GM13976 (cell line): ENCODE measurements at regions not wholly inside any gene's neighbourhood (a gene's known extent, or its start where the extent isn't known, plus 50 kb on each side); places are given as distances from the start of the nearest gene placed in this dataset.

Source experiments
- DNase-seq: peaks from one replicate; pipeline ENCODE4 v3.0.0; 2012; ENCODE audit warnings: low spot score
- in situ Hi-C: fragments of 300-500 bp; cut with MboI; formaldehyde crosslinking; loops from one replicate; pipeline ENCODE4 v1.12.0; 2022; ENCODE audit warnings: low sequenced_read_pairs, mixed read lengths, inconsistent platforms; ENCODE audit not compliant: unreplicated experiment
- TF ChIP-seq, protein P1 (sequence below): IDR thresholded peaks from 2 replicates; pipeline ENCODE4 v1.5.1; 2012; ENCODE audit warnings: borderline replicate concordance, mild to moderate bottlenecking; ENCODE audit not compliant: insufficient read depth; ENCODE audit errors: extremely low read depth, missing control alignments, control extremely low read depth

GRCh38 chr6:115773741-115774140, 286.9 kb downstream of the FRK start:
- TF ChIP-seq, protein P1, sequence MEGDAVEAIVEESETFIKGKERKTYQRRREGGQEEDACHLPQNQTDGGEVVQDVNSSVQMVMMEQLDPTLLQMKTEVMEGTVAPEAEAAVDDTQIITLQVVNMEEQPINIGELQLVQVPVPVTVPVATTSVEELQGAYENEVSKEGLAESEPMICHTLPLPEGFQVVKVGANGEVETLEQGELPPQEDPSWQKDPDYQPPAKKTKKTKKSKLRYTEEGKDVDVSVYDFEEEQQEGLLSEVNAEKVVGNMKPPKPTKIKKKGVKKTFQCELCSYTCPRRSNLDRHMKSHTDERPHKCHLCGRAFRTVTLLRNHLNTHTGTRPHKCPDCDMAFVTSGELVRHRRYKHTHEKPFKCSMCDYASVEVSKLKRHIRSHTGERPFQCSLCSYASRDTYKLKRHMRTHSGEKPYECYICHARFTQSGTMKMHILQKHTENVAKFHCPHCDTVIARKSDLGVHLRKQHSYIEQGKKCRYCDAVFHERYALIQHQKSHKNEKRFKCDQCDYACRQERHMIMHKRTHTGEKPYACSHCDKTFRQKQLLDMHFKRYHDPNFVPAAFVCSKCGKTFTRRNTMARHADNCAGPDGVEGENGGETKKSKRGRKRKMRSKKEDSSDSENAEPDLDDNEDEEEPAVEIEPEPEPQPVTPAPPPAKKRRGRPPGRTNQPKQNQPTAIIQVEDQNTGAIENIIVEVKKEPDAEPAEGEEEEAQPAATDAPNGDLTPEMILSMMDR: no peak
- in situ Hi-C loops: no loop called here
- DNase-seq: no peak

GRCh38 chr6:115770851-115771250, 289.8 kb downstream of the FRK start:
- no peak for DNase-seq
- TF ChIP-seq, protein P1: no peak
- in situ Hi-C loops: no loop called here

DNA sequence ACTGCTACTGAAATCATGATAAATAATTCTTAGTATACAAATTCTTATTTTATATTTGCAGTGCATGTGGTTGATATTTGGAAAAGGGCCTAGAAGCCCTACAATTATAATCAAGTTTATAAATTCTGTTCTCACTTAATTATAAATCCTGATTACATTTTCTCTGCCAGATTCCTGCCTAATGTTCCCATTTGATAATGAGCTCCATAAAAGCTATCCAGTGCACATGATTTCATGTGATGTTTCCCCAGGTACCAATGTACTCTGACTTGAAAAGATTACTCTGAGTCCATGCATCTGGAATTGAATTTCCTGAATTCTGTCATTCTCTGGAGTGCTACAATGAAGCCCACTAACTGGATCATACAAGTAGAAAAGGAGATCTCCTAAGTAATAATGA, 292.2 kb downstream of the FRK start:
- in situ Hi-C loops: no loop called here
- no peak for DNase-seq
- TF ChIP-seq, protein P1: no peak

DNA sequence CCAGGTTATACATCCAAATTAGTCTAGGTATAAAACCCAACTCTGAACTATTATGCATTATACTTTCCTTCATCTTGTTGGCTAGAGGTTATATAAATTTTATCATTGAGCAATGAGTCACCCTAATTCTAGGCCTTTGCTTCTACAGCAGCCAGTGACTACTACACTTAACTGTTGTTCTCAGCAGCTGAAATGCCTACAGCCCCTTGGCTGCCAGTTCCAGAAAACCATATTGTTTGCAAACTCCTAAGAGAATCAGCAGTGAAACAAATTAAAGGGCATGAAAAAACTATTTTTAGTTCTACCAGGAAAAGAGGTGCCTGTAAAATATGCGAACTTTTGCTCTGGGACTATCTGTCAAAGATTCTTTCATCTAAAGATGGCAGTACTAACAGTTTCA, 292.8 kb downstream of the FRK start:
- in situ Hi-C loops: no loop called here
- DNase-seq: no peak
- TF ChIP-seq, protein P1: no peak

DNA sequence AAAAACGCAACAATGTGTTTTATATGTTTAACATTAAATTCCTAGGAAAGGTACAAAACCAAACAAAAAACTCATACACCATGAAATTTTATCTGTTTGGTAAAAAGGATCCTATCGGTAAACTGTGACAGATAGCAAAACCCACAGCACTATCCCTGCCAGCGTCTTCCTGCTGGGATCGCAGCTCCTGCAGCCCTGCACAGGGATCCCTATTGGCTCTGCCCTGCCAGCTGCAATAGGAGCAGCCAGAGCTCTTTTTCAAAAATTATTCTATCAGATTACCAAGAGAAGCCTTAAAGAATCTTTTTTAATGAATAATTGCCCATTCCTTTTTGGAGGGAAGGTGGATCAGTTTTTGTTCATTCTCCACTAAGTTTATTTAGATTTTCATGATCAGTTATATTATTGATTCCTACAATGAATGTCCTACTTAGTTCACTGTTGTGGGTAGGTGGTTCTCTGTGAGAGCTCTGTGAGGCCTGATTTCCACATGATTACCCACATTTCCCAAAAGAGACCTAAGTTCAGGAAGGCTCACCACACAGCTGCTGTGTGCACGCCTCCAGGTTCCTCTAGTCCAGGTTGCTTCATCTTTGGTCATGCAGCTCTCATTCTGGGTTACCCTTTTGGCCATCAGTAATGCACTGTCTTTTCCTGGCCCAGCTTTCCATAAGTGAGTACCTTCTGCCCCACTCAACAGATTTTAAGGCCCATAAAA, 293.8 kb downstream of the FRK start:
- no peak for DNase-seq
- TF ChIP-seq, protein P1: no peak
- in situ Hi-C loops: no loop called here

DNA sequence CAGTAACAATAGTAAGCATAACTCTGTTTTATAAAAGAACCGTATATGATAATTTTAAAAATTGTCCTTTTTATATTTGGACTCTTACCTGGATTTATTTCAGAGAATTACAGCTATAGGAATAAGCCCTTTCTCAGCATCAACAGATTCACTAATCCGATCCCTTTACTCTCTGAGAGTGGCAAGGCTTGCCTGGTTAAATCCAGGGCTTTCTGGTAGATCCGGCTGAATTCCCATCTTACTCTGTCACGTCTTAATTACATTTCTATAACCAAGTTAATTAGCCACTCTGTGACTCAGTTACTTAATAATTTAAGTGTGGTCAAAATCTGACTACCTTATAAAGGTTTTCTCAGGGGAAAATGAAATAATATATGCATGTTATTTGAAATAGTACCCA, 294.7 kb downstream of the FRK start:
- no peak for DNase-seq
- TF ChIP-seq, protein P1: no peak
- in situ Hi-C loops: no loop called here
